DMS114 treated with DMSO at 0.1 percent for 48 hours (cell line): ENCODE measurements at regions not wholly inside any gene's neighbourhood (a gene's known extent, or its start where the extent isn't known, plus 50 kb on each side); places are given as distances from the start of the nearest gene placed in this dataset.

Source experiments
- DNase-seq: peaks from one replicate; lab custom pipeline; 2025; ENCODE audit not compliant: unreplicated experiment; lab: John Stamatoyannopoulos, UW

- no peak for DNase-seq
Measured at GRCh38 chr2:176467595-176467994, 198.4 kb downstream of the MTX2 start.

DNA sequence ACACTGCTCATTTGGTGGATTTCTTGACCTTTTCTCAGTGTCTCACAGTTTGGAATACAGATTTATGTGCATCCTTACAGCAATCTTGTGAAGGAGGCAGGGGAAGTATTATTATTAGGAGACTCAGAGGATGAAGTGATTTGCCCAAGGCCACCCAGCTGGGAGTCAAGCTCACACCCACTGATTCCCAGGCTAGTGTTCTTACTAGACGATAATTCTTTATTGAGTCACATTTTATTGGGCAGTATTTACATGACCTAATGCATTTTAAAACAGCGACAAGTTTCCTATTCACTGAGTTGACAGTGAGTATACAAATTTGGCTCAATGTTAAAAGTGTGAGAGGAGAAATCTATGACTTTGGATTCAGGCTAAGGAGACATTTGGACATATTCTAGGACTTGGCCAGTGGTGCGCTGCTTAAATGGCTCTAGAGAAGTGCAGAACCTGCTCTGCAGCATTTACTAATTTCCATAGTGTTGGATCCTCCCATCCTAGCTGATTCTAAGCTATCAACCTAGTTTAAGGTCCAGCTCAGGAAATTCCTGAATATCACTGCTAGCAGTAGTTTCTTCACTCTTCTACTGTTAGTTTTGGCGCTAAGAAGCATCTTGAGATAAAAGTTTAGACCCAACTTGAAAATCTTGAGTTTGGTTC, 199.3 kb downstream of the MTX2 start:
- no peak for DNase-seq

DNA sequence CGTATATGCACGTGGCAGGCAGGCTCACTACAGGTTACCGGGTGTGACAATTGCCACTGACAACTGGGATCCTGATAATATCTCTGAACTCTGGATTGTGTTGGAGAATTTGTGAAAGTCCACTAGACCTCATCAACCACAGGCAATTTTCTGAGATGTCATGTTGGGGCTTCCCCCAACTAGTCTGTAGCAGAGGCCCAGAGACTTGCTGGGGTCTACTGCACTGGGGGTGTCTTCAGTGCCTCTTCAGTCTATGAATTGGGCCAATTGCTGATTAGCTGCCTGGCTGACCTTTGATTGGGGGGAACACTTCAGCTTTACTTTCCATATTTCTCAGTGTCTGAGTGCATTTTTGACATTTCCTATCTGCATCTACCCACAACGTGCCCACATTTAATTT, 201.5 kb downstream of the MTX2 start:
- DNase-seq = no peak

- no peak for DNase-seq
Measured at GRCh38 chr2:176471949-176472348, 202.7 kb downstream of the MTX2 start.

GRCh38 chr2:176473177-176473576, 203.9 kb downstream of the MTX2 start:
- DNase-seq = no peak

GRCh38 chr2:176473851-176474250, 204.6 kb downstream of the MTX2 start:
- DNase-seq = no peak

DNA sequence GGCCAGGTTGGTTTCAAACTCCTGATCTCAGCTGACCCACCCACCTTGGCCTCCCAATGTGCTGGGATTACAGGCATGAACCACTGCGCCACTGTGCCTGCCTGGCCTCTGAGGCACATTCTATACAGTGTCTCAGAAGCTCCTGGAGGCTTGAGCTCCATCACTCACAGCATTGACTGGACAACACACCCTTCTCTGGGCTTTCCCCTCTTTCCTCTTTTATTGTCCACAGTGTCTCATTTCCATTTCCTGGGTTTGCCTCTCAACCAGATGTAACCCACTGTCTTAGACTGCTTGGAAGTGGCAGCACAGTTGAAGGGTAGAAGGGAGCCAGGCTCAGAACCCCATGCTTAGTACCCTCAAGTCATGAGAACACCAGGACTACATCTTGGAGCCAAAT, 208.1 kb downstream of the MTX2 start:
- no peak for DNase-seq

GRCh38 chr2:176479961-176480360, 210.7 kb downstream of the MTX2 start:
- DNase-seq = no peak

DNA sequence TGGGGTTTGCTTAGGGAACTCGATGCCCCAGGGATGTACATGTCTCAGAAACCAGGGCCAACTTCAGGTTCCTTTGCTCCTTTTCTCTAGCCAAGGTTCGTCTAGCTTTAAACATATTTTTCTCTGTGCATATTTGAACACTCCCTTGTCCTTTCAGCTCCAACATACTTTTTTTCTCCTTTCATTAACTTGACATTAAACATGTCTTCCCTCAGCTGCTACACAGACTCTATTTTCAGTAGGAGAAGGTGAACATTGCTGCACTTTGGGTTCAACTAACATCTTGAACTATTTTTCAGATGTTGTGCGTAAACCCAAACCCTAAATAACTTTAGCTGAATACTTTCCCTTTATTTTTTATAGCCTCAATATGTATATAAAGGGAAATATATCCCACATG, 212.9 kb downstream of the MTX2 start:
- DNase-seq = no peak

DNA sequence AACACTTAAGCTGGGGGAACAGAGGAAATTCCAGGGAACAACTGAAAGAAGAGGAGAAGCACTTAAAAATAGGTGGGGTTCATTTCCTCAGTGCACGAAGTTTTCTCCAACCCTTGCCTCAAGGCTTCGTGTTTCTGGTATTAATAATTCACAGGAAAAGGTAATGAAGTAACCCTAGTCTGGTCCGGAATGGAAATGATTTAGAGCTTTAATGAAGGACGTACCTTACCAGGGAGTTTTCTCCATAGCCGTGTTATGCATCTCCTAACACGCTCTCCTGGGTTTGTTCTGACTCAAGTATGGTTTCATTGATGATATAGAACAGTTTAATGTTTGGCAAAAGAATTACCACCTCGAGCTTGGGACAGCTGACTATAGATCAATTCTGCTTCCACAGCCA, 214.2 kb downstream of the MTX2 start:
- DNase-seq = no peak

- no peak for DNase-seq
Measured at GRCh38 chr2:176483901-176484568, 214.8 kb downstream of the MTX2 start.

DNA sequence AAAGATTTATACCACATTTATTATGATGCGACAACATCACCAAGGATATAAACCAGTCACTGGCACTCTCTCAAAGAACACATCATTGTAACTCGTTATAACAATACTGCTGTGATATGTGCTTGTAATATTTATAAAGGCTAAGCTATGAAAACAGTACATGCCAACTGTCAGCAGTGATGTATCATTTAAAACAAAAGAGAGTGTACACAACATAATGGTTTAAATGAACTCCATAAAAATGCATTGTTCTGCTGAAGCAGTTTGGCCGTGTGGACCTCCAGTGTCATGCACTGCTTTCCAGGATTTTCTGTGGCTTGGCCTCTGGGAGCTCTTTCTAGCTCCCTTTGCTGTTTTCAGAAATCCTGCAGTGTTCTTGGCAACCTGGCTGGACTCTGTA, 215.6 kb downstream of the MTX2 start:
- no peak for DNase-seq

DNA sequence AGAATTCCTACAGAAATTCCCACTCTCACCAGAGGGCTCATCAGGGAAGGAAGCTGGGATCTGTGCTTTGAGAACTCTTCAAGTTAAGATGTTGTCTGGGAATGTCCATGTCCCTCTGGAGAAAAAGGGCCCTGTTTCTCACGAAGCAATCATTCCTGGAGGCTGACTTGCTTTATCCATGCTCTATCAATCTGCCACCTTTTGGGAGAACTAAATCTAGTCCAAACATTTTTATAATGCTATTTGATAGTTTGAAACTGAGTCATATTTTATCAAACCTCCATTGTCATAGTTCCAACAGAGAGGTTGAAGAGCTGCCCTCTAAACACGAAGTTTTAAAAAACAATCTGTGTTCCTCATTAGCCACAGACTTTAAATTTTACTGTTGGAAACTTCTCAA, 219.2 kb downstream of the MTX2 start:
- no peak for DNase-seq

GRCh38 chr2:176490061-176490861, 221.0 kb downstream of the MTX2 start:
- no peak for DNase-seq

DNA sequence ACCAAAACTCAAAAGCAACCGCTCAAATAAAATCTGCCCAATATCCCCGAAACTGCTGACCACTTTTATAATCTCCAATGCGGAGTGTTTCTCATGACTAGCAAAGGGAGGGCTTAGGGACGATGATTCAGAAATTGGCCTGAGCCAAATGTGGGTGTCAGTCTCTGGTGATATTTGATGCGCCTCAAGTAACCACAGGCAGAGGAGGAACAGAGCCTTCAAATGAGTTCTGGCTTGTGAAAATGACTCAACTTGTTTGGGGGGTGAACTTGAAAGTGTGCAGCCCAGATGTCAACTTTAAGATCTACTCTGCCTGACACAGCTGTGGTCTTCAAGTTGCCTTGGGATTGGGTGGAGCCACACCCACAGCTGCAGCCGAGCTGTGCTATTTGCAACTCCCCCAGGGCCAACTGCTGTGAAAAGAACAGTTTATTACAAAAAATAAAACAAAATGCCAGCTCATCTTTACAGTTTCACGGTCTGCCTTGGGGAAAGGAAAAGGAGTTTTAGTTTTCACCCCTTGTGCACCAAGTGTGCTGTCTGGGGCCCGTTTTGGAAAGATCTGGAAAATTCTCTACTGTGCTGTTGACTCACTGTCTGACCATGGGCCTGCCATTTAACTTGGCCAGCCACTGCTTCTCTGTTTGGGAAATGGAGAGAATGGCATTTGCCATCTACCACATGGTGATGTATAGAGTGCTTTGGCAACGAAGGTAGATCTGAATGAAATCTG, 222.1 kb downstream of the MTX2 start:
- DNase-seq = no peak

GRCh38 chr2:176492583-176492982, 223.3 kb downstream of the MTX2 start:
- no peak for DNase-seq

DNA sequence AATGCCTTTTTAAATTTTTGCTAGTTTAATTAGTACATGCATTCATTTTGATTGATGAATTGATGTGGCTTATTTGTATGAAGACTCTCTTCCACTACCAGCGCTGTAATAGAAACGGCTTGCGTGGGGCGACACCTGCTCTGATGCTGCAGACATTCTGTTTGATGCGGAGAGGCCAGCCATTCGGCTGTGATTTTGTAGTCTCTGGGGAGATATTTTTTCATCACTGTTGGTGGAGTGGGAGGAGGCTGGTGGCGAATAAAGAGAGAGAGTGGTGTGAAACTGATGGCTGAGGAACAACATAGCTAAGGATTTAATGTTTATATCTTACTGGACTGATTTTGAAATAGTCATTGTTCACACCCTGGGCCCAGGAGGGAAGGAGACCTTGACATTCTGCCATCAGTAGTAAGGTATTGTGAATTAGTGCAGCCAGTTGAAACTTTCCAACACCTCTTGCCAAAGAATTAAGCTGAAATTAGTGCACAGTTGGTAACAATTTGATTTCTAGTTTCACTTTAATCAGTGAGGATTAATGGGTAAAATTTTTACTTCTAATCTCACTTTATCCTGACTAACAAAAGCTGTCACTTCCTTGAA, 224.1 kb downstream of the MTX2 start:
- no peak for DNase-seq

GRCh38 chr2:176493909-176494308, 224.7 kb downstream of the MTX2 start:
- DNase-seq = no peak

DNA sequence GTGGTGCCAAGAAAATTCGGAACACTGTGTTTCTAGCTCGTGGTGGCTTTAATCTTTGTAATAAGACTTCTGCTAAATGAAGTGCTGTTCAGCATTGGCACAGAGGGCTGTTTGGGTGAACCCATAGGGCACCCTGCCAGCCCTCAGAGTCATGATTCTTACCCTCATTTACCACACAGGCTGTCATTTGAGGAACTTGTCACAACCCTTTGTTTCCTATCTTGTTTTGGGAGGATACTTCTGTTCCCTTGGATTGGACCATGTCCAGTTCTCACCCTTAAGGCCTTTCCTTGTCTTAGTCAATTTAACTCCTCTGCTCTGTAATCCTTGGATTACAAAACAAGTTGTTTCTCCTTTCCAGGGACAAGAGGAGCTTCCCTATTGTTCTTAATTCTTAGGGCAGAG, 225.7 kb downstream of the MTX2 start:
- no peak for DNase-seq

GRCh38 chr2:176495826-176496225, 226.6 kb downstream of the MTX2 start:
- DNase-seq = no peak

GRCh38 chr2:176496761-176497160, 227.5 kb downstream of the MTX2 start:
- no peak for DNase-seq
